ENCODE measurements at regions not wholly inside any gene's neighbourhood (a gene's known extent, or its start where the extent isn't known, plus 50 kb on each side); places are given as distances from the start of the nearest gene placed in this dataset.
"Not testable (repeated sequence)": the region's sequence is repeated elsewhere in the genome, so short reads cannot be mapped to it uniquely, and the experiment has no call there.

DNA sequence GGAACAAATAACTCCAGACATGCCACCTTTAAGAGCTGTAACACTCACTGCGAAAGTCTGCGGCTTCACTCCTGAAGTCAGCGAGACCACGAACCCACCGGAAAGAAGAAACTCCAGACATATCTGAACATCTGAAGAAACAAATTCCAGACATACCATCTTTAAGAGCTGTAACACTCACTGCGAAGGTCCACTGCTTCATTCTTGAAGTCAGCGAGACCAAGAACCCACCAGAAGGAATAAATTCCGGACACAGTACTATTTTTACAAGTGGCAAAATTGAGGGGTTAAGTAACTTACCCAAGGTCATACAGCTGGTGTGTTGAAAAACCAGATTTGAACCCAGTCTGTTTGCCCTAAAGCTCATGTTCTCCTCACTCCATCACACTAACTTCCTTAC, 96.8 kb upstream of the GALNT15 start:
- H3K9me3 Mint-ChIP-seq (ENCODE audit: insufficient read depth) = peaks cover 15% of the 10 kb centered on the region
- H3K4me1 ChIP-seq (ENCODE audit: control insufficient read depth in 2 of 2, insufficient read depth in 2 of 2, low read length in 2 of 2); H3K27ac ChIP-seq (ENCODE audit: low read length in 2 of 2); H3K27me3 ChIP-seq (replicated peaks in 1 of 4; ENCODE audit: control extremely low read depth in 1 of 4, control insufficient read depth in 3 of 4, insufficient read depth in 4 of 4, low read length in 3 of 4); POLR2A ChIA-PET; H3K27ac Mint-ChIP-seq; H3K4me2 ChIP-seq (replicated peaks; ENCODE audit: low read depth, low read length, poor library complexity, severe bottlenecking); CTCF ChIA-PET; H3K4me3 ChIP-seq (ENCODE audit: control extremely low read depth in 1 of 5, extremely low read depth in 1 of 5, insufficient read depth in 1 of 5, low read depth in 2 of 5, low read length in 4 of 5); H2AFZ ChIP-seq (ENCODE audit: insufficient read depth, low read depth, low read length, poor library complexity, severe bottlenecking); H3K4me3 Mint-ChIP-seq; H4K20me1 ChIP-seq (ENCODE audit: control insufficient read depth, insufficient read depth, low read length, poor library complexity, severe bottlenecking); H3K79me2 ChIP-seq (ENCODE audit: control insufficient read depth, insufficient read depth, low read length); H3K9ac ChIP-seq (ENCODE audit: low read length); H3K4me1 Mint-ChIP-seq; intact Hi-C loops (cut with micrococcal nuclease); H3K36me3 ChIP-seq (replicated peaks in 1 of 2; ENCODE audit: control extremely low read depth in 1 of 2, control insufficient read depth in 1 of 2, extremely low read depth in 1 of 2, insufficient read depth in 2 of 2, low read length in 1 of 2); ATAC-seq (ENCODE audit: low read depth); H3K27me3 Mint-ChIP-seq; DNase-seq: not testable (repeated sequence)
- H3K9me3 ChIP-seq (ENCODE audit: control extremely low read depth in 1 of 3, control insufficient read depth in 2 of 3, insufficient read depth in 1 of 3, low read length in 2 of 3) = peaks cover 6 to 15% (median 13%) of the 10 kb centered on the region in 3 donors
- 100% methylated on average over 3 of the region's 8 CpGs for WGBS (ENCODE audit: insufficient coverage)

DNA sequence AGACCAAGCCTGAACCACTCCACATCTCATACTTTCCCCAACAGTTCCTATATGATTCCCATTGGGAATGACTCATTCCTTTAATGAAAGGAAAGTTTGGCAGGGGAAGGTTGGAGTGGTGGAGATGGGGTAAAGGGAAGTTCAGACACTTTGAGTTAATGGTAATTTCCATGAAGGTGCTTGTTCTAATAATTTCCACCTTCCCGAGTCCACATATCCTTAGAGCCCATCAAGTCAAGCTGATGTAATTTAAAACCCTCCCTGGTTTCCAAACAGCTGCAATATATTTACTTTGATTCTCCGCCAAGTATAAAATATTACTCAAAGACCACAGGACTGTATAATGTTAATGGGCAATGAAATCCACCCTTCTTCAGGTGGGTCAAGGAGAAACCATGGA, 95.0 kb upstream of the GALNT15 start:
- H3K27ac Mint-ChIP-seq = no peak overlapping the region
- intact Hi-C loops (cut with micrococcal nuclease) = no loop called here
- H3K27me3 ChIP-seq (replicated peaks in 1 of 4; ENCODE audit: control extremely low read depth in 1 of 4, control insufficient read depth in 3 of 4, insufficient read depth in 4 of 4, low read length in 3 of 4) = no peaks in the 10 kb centered on the region
- no peak overlapping the region for H3K4me2 ChIP-seq (replicated peaks; ENCODE audit: low read depth, low read length, poor library complexity, severe bottlenecking)
- no peak overlapping the region for H3K4me3 Mint-ChIP-seq
- no CpG with 5 or more reads among the region's 2 CpGs for WGBS (ENCODE audit: insufficient coverage)
- H4K20me1 ChIP-seq (ENCODE audit: control insufficient read depth, insufficient read depth, low read length, poor library complexity, severe bottlenecking) = no peaks in the 10 kb centered on the region
- peaks cover 5 to 25% (median 13%) of the 10 kb centered on the region in 3 donors for H3K9me3 ChIP-seq (ENCODE audit: control extremely low read depth in 1 of 3, control insufficient read depth in 2 of 3, insufficient read depth in 1 of 3, low read length in 2 of 3)
- H3K4me1 ChIP-seq (ENCODE audit: control insufficient read depth in 2 of 2, insufficient read depth in 2 of 2, low read length in 2 of 2) = no peaks in the 10 kb centered on the region
- no peaks in the 10 kb centered on the region for H3K4me1 Mint-ChIP-seq
- no peak overlapping the region for H3K27ac ChIP-seq (ENCODE audit: low read length in 2 of 2)
- H2AFZ ChIP-seq (ENCODE audit: insufficient read depth, low read depth, low read length, poor library complexity, severe bottlenecking) = no peak overlapping the region
- no peak for ATAC-seq (ENCODE audit: low read depth)
- H3K79me2 ChIP-seq (ENCODE audit: control insufficient read depth, insufficient read depth, low read length) = no peaks in the 10 kb centered on the region
- H3K9ac ChIP-seq (ENCODE audit: low read length) = no peak overlapping the region
- H3K9me3 Mint-ChIP-seq (ENCODE audit: insufficient read depth) = peaks cover 21% of the 10 kb centered on the region
- CTCF ChIA-PET = no interaction called here
- TF ChIP-seq, protein P1, sequence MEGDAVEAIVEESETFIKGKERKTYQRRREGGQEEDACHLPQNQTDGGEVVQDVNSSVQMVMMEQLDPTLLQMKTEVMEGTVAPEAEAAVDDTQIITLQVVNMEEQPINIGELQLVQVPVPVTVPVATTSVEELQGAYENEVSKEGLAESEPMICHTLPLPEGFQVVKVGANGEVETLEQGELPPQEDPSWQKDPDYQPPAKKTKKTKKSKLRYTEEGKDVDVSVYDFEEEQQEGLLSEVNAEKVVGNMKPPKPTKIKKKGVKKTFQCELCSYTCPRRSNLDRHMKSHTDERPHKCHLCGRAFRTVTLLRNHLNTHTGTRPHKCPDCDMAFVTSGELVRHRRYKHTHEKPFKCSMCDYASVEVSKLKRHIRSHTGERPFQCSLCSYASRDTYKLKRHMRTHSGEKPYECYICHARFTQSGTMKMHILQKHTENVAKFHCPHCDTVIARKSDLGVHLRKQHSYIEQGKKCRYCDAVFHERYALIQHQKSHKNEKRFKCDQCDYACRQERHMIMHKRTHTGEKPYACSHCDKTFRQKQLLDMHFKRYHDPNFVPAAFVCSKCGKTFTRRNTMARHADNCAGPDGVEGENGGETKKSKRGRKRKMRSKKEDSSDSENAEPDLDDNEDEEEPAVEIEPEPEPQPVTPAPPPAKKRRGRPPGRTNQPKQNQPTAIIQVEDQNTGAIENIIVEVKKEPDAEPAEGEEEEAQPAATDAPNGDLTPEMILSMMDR (IDR thresholded peaks at IDR 0.05) = no peak
- no peak for TF ChIP-seq EZH2 (IDR thresholded peaks at IDR 0.05; ENCODE audit: borderline replicate concordance, insufficient read depth, low read depth, low read length, poor library complexity, severe bottlenecking)
- no peaks in the 10 kb centered on the region for H3K36me3 ChIP-seq (replicated peaks in 1 of 2; ENCODE audit: control extremely low read depth in 1 of 2, control insufficient read depth in 1 of 2, extremely low read depth in 1 of 2, insufficient read depth in 2 of 2, low read length in 1 of 2)
- H3K27me3 Mint-ChIP-seq = no peaks in the 10 kb centered on the region
- no peak for DNase-seq
- POLR2A ChIA-PET = no interaction called here
- no peak overlapping the region for H3K4me3 ChIP-seq (ENCODE audit: control extremely low read depth in 1 of 5, extremely low read depth in 1 of 5, insufficient read depth in 1 of 5, low read depth in 2 of 5, low read length in 4 of 5)
